ENCODE measurements at regions not wholly inside any gene's neighbourhood (a gene's known extent, or its start where the extent isn't known, plus 50 kb on each side); places are given as distances from the start of the nearest gene placed in this dataset.
"Not testable (repeated sequence)": the region's sequence is repeated elsewhere in the genome, so short reads cannot be mapped to it uniquely, and the experiment has no call there.

DNA sequence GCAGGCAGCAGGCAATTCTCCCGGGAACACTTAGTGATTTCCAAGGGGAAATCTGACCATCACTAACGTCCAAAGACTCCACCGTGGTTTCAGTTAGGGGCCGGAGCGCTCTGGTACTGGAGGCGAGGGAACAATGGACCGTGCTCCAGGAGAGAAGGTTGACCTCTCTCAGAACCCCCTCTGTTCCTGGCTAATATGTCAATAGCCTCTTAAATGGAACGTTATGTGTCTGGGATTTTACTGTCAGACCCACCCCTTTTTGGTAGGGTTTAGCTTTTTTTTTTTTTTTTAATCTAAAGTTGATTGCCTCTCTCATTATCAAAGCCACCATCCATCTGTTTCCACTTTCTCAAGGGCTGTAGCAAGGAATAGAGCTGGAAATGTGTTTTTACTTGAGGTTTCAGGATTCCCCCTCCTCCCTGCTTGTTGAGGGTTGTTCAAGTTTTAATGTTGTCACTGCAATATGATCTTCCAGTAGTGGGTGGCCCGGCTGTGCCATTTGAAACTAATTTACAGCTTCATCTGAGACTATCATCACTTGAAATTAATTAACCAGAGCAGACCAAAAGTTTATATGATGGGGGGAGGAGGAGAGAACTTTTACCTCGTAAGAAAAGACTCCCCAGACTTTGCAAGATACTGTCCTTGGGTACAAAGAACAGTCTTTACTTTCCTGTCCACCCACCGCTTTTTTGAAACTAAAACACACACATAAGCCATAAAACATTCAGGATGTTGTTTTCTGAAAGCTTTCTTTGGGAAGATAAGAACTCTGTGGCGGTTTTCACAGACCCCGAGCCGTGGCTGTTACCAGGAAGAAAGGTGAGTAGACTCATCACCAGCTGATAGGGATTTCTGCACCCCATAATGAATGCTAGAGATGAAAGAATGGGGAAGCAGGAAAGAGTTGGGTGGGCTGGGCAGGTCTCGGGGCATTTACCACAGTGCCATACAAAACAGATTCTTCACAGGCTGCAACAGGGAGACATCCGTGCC lies 187.8 kb downstream of the UACA start:
- no peak overlapping the region for H3K9ac ChIP-seq (ENCODE audit: control insufficient read depth, insufficient read depth, low read length)
- no peaks in the 10 kb centered on the region for H3K4me1 ChIP-seq (ENCODE audit: control insufficient read depth, insufficient read depth, low read length)
- H3K27ac ChIP-seq (ENCODE audit: control insufficient read depth, insufficient read depth) = no peak overlapping the region
- DNase-seq (ENCODE audit: low read depth, low spot score) (no peak), FAIRE-seq (no peak), ATAC-seq (no peak)
- H3K27me3 ChIP-seq (replicated peaks in 1 of 2; ENCODE audit: control insufficient read depth in 2 of 2, insufficient read depth in 2 of 2, low read length in 1 of 2) = no peaks in the 10 kb centered on the region
- H4K20me1 ChIP-seq (ENCODE audit: control insufficient read depth, insufficient read depth) = no peaks in the 10 kb centered on the region
- RAD21 ChIA-PET (ENCODE audit: unreplicated experiment) = no interaction called here
- H3K79me2 ChIP-seq (ENCODE audit: control insufficient read depth, insufficient read depth, low read length) = no peaks in the 10 kb centered on the region
- H3K4me3 ChIP-seq = no peak overlapping the region
- intact Hi-C loops (cut with micrococcal nuclease; ENCODE audit: unreplicated experiment) (no loop called here), in situ Hi-C loops (cut with MboI) (no loop called here)
- no peak overlapping the region for H2AFZ ChIP-seq (ENCODE audit: control insufficient read depth, low read depth, low read length)
- SMC1A ChIA-PET (ENCODE audit: uncharacterized antibody, unreplicated experiment) = no interaction called here
- H3K9me3 ChIP-seq (replicated peaks; ENCODE audit: control insufficient read depth, insufficient read depth, low read length) = no peaks in the 10 kb centered on the region; the same call in 2 of the 3 replicates
- BruUV-seq (replicated peaks) = no TSS peak
- POLR2A ChIA-PET = interaction anchor here (0.6 kb wide), 1 partner anchor 1236 kb away, joined by 3 read pairs; no protein-coding TSS in a partner anchor
- H3K4me2 ChIP-seq (ENCODE audit: control insufficient read depth, insufficient read depth) = no peak overlapping the region
- TF ChIP-seq, protein P1, sequence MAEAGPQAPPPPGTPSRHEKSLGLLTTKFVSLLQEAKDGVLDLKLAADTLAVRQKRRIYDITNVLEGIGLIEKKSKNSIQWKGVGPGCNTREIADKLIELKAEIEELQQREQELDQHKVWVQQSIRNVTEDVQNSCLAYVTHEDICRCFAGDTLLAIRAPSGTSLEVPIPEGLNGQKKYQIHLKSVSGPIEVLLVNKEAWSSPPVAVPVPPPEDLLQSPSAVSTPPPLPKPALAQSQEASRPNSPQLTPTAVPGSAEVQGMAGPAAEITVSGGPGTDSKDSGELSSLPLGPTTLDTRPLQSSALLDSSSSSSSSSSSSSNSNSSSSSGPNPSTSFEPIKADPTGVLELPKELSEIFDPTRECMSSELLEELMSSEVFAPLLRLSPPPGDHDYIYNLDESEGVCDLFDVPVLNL (IDR thresholded peaks at IDR 0.05; ENCODE audit: low read depth, low read length) = no peak
- TF ChIP-seq CBFB (IDR thresholded peaks at IDR 0.05; ENCODE audit: low read depth) (no peak), MXI1 (IDR thresholded peaks at IDR 0.05; ENCODE audit: low read depth, low read length) (no peak), TCF12 (IDR thresholded peaks at IDR 0.05; ENCODE audit: low read depth, low read length) (no peak), KAT2A (conservative IDR thresholded peaks at IDR 0.05; ENCODE audit: control insufficient read depth, low read depth, low read length) (no peak), NBN (IDR thresholded peaks at IDR 0.05) (no peak), YY1 (IDR thresholded peaks at IDR 0.05; ENCODE audit: low read depth, low read length) (no peak), HCFC1 (IDR thresholded peaks at IDR 0.05; ENCODE audit: low read length) (no peak), CBX5 (IDR thresholded peaks at IDR 0.05; ENCODE audit: low read depth) (no peak), YBX1 (IDR thresholded peaks at IDR 0.05) (no peak), ZNF274 (IDR thresholded peaks at IDR 0.05; ENCODE audit: insufficient read depth, insufficient read length) (no peak), MTA2 (IDR thresholded peaks at IDR 0.05; ENCODE audit: low read depth) (no peak), SUPT20H (IDR thresholded peaks at IDR 0.05; ENCODE audit: borderline replicate concordance, control insufficient read depth, low read depth, low read length) (no peak)
- TF ChIP-seq, protein P2, sequence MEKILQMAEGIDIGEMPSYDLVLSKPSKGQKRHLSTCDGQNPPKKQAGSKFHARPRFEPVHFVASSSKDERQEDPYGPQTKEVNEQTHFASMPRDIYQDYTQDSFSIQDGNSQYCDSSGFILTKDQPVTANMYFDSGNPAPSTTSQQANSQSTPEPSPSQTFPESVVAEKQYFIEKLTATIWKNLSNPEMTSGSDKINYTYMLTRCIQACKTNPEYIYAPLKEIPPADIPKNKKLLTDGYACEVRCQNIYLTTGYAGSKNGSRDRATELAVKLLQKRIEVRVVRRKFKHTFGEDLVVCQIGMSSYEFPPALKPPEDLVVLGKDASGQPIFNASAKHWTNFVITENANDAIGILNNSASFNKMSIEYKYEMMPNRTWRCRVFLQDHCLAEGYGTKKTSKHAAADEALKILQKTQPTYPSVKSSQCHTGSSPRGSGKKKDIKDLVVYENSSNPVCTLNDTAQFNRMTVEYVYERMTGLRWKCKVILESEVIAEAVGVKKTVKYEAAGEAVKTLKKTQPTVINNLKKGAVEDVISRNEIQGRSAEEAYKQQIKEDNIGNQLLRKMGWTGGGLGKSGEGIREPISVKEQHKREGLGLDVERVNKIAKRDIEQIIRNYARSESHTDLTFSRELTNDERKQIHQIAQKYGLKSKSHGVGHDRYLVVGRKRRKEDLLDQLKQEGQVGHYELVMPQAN (conservative IDR thresholded peaks at IDR 0.05) = no peak
- WGBS (ENCODE audit: insufficient coverage, insufficient replicate concordance, low lambda C conversion rate, missing lambda C conversion rate) = 27% methylated on average over 16 of the region's 16 CpGs
- H3K36me3 ChIP-seq (ENCODE audit: control insufficient read depth in 2 of 2, insufficient read depth in 2 of 2, low read length in 1 of 2) = no peaks in the 10 kb centered on the region
- CTCF ChIA-PET = interaction anchor here (0.7 kb wide), 1 partner anchor 147 kb away, joined by 3 read pairs; no protein-coding TSS in a partner anchor

DNA sequence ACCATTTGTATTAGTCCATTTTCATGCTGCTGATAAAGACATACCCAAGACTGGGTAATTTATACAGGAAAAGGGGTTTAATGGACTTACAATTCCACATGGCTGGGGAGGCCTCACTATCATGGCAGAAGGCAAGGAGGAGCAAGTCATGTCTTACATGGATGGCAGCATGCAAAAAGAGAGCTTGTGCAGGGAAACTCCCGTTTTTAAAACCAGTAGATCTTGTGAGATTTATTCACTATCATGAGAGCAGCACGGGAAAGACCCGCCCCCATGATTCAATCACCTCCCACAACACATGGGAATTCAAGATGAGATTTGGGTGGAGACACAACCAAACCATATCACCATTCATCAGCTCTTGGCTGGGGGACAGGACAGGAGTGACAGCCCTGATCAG lies 189.0 kb downstream of the UACA start:
- in situ Hi-C loops (cut with MboI); DNase-seq (ENCODE audit: low read depth, low spot score); intact Hi-C loops (cut with micrococcal nuclease; ENCODE audit: unreplicated experiment); H3K4me2 ChIP-seq (ENCODE audit: control insufficient read depth, insufficient read depth); RAD21 ChIA-PET (ENCODE audit: unreplicated experiment); H3K36me3 ChIP-seq (ENCODE audit: control insufficient read depth in 2 of 2, insufficient read depth in 2 of 2, low read length in 1 of 2); CTCF ChIA-PET; H4K20me1 ChIP-seq (ENCODE audit: control insufficient read depth, insufficient read depth); H2AFZ ChIP-seq (ENCODE audit: control insufficient read depth, low read depth, low read length); H3K4me1 ChIP-seq (ENCODE audit: control insufficient read depth, insufficient read depth, low read length); H3K9me3 ChIP-seq (replicated peaks; ENCODE audit: control insufficient read depth, insufficient read depth, low read length); H3K79me2 ChIP-seq (ENCODE audit: control insufficient read depth, insufficient read depth, low read length); H3K4me3 ChIP-seq; ATAC-seq; POLR2A ChIA-PET; H3K9ac ChIP-seq (ENCODE audit: control insufficient read depth, insufficient read depth, low read length); BruUV-seq (replicated peaks); H3K27me3 ChIP-seq (replicated peaks in 1 of 2; ENCODE audit: control insufficient read depth in 2 of 2, insufficient read depth in 2 of 2, low read length in 1 of 2); H3K27ac ChIP-seq (ENCODE audit: control insufficient read depth, insufficient read depth); FAIRE-seq: not testable (repeated sequence)
- SMC1A ChIA-PET (ENCODE audit: uncharacterized antibody, unreplicated experiment) = interaction anchor here (0.6 kb wide), 1 partner anchor 79 kb away, joined by 3 read pairs; no protein-coding TSS in a partner anchor
- WGBS (ENCODE audit: insufficient coverage, insufficient replicate concordance, low lambda C conversion rate, missing lambda C conversion rate) = 6% methylated on average over 3 of the region's 3 CpGs
